ENCODE measurements at regions not wholly inside any gene's neighbourhood (a gene's known extent, or its start where the extent isn't known, plus 50 kb on each side); places are given as distances from the start of the nearest gene placed in this dataset.
A peak's percentile ranks its signal among the peaks of the same experiment; 100 is the strongest.

- DNase-seq (ENCODE audit: low spot score): no peak
Measured at GRCh38 chr5:26205121-26205520, 833.3 kb downstream of the CDH9 start.

- DNase-seq (ENCODE audit: low spot score): no peak
Measured at GRCh38 chr5:26193626-26194025, 844.8 kb downstream of the CDH9 start.

- peak; percentile 48 for DNase-seq (ENCODE audit: low spot score)
Measured at GRCh38 chr5:26192486-26192885, 845.9 kb downstream of the CDH9 start.

GRCh38 chr5:26181582-26181981 lies 856.8 kb downstream of the CDH9 start:
- DNase-seq (ENCODE audit: low spot score): no peak

GRCh38 chr5:26148569-26149107 lies 889.7 kb downstream of the CDH9 start:
- DNase-seq (ENCODE audit: low spot score): no peak

- DNase-seq (ENCODE audit: low spot score): no peak
Measured at GRCh38 chr5:26143259-26143658, 895.1 kb downstream of the CDH9 start.

DNA sequence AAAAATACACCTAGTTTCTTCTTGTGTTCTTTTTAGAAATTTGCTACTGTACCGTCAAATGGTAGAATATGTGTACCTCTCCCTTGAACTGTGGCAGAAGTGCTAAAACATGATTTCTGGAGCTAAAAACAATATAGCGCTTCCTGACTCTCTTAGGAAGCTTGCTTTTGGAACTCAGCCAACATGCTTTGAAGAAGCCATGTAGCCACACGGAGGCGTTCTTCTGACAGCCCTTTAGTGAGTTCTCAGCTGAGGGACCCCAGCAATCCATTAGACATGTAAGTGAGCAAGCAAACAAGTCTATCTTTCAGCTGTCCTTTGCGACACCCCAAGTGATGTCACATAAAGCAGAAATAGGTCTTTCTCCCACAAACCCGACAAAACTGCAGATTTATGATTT lies 917.0 kb downstream of the CDH9 start:
- no peak for DNase-seq (ENCODE audit: low spot score)

GRCh38 chr5:26104175-26104574 lies 934.2 kb downstream of the CDH9 start:
- no peak for DNase-seq (ENCODE audit: low spot score)

DNA sequence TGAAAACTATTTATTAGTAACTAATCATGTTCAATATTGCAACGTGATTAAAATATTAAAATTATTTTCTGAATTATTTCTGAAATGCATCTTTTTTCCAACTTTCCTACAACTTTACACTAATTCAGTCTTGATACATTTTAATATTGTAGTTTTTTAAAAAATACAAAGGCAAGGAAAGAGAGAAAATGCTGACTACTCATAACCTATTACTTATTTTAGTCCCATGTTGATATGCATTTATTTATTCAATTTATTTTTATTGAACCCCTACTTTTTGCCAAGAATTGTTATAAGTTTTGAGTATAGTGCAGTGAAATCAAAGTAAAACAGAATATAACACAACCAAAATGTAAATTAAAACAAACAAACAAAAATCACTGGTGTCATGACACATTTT lies 978.2 kb downstream of the CDH9 start:
- no peak for DNase-seq (ENCODE audit: low spot score)

GRCh38 chr5:26054594-26054993 lies 983.8 kb downstream of the CDH9 start:
- no peak for DNase-seq (ENCODE audit: low spot score)

GRCh38 chr5:26034813-26035212 lies 1003.6 kb downstream of the CDH9 start:
- DNase-seq (ENCODE audit: low spot score): peak; percentile 19

GRCh38 chr5:26031481-26031880 lies 1006.9 kb downstream of the CDH9 start:
- no peak for DNase-seq (ENCODE audit: low spot score)

- no peak for DNase-seq (ENCODE audit: low spot score)
Measured at GRCh38 chr5:26026044-26026443, 1012.3 kb downstream of the CDH9 start.

DNA sequence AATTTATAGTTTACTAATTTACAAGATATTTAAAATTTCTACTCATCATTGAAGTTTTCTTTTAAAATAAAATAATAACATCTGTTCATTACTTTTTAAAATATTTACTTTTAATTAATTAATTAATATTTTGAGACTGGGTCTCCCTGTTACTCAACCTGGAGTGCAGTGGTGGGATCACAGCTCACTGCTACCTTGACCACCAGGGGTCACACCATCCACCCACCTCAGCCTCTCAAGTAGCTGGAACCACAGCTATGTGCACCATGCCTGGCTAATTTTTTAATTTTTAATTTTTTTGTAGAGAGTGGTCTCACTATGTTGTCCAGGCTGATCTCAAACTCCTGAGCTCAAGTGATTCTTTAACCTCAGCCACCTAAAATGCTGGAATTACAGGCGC lies 1013.6 kb downstream of the CDH9 start:
- no peak for DNase-seq (ENCODE audit: low spot score)

GRCh38 chr5:26023361-26023760 lies 1015.0 kb downstream of the CDH9 start:
- DNase-seq (ENCODE audit: low spot score): no peak

DNA sequence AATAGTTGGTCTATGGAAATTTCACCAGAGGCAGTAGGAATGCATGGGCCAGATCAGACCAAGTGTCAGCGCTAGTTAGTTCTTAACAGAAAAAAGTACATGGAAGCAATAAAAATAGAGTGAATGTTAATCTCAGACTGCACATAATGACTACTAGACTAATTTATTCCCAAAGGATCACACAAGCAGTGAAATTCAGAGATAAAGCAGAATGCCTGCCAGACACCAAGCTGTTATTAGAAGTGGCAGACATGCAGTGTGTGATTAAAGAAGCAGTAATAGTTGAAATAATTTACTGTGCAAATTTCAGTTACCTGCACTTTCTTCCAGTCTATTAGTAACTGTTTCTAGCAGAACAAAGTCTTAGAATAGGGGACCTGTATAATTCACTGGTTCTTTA lies 1024.2 kb downstream of the CDH9 start:
- DNase-seq (ENCODE audit: low spot score): no peak

- DNase-seq (ENCODE audit: low spot score): no peak
Measured at GRCh38 chr5:26012078-26012477, 1026.3 kb downstream of the CDH9 start.

DNA sequence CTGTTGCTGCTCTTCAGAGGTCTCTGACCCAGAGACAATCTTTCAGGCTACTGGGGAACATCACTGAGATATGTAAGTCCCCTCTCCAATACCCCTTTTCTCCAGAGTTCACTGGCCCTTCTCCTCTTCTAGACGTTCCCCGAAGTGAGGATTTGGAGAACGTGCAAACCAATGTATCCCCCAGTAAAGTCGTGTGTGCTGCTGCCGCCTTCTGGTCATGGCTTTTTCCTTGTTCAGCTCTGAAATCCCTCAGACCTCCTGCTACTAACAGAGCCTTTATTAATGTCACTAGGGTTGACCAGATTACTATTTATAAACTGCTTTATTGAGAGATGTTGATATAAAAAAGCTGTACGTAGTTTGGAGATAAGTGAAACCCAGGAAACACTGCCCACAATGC lies 1028.6 kb downstream of the CDH9 start:
- DNase-seq (ENCODE audit: low spot score): no peak

GRCh38 chr5:26003966-26004365 lies 1034.4 kb downstream of the CDH9 start:
- peak; percentile 24 for DNase-seq (ENCODE audit: low spot score)

GRCh38 chr5:25995209-25995608 lies 1043.2 kb downstream of the CDH9 start:
- no peak for DNase-seq (ENCODE audit: low spot score)

DNA sequence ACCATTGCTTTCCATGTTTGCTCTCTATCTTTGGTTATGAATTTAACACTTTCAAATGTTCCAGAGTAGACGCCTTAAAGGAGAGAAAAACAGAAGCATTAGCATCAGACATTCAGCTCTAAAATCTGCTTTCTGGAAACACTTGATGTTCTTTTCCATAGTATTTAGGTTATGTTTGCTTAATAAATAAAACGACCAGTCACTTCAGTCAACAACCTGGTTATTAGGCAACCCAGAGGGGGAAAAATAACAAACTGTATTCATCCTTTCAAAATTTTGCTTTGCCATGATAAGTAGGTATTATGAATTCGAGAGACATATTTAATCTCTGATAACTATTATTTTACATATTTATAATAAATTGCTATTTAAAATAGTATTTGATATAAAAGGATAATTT lies 1044.7 kb downstream of the CDH9 start:
- DNase-seq (ENCODE audit: low spot score): no peak

GRCh38 chr5:25991639-25992038 lies 1046.7 kb downstream of the CDH9 start:
- DNase-seq (ENCODE audit: low spot score): no peak

GRCh38 chr5:25990771-25991170 lies 1047.6 kb downstream of the CDH9 start:
- no peak for DNase-seq (ENCODE audit: low spot score)

DNA sequence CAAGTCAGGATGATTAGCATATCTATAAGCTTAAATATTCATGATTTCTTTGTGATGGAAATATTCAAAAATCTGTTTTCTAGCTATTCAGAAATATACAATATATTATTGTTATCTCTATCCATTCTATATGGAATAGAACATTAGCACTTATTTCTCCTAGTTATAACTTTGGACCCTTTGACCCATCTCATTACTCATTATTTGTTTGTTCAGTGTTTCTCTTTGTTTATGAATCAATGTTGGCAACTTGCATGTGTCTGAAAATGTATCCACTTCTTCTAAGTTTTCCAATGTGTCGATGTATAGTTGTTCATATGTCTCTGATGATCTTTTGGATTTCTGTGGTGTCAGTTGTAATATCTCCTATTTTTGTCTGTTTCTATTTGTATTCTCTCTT lies 1059.3 kb downstream of the CDH9 start:
- DNase-seq (ENCODE audit: low spot score): no peak

GRCh38 chr5:25975885-25976284 lies 1062.5 kb downstream of the CDH9 start:
- DNase-seq (ENCODE audit: low spot score): no peak

Measured in RKO (cell line).